H9 (cell line): ENCODE measurements at regions not wholly inside any gene's neighbourhood (a gene's known extent, or its start where the extent isn't known, plus 50 kb on each side); places are given as distances from the start of the nearest gene placed in this dataset.

ENCODE experiments used
- DNase-seq: peaks from one replicate; pipeline ENCODE4 v3.0.0-alpha.2; 2017
- H2AFZ ChIP-seq: one replicate; pipeline ENCODE4 v1.6.1; 2013; ENCODE audit warnings: mild to moderate bottlenecking, low read length, control low read depth, moderate library complexity
- H2AK5ac ChIP-seq: 2 replicates; pipeline ENCODE4 v1.6.1; 2013; ENCODE audit warnings: low read length, control low read depth, mixed read lengths; ENCODE audit not compliant: insufficient read length
- H2BK120ac ChIP-seq: one replicate; pipeline ENCODE4 v1.6.1; 2013; ENCODE audit warnings: low read depth, mild to moderate bottlenecking, low read length, control low read depth, inconsistent platforms; ENCODE audit not compliant: poor library complexity, severe bottlenecking
- H2BK12ac ChIP-seq: 2 replicates; pipeline ENCODE4 v1.6.1; 2013; ENCODE audit warnings: low read length, control low read depth, mixed read lengths, low read depth; ENCODE audit not compliant: insufficient read length
- H2BK15ac ChIP-seq: 2 replicates; pipeline ENCODE4 v1.6.1; 2013; ENCODE audit warnings: low read depth, low read length, control low read depth
- H2BK20ac ChIP-seq: one replicate; pipeline ENCODE4 v1.6.1; 2013; ENCODE audit warnings: low read depth, mild to moderate bottlenecking, low read length, control low read depth, inconsistent platforms; ENCODE audit not compliant: poor library complexity, severe bottlenecking
- H2BK5ac ChIP-seq: 2 replicates; pipeline ENCODE4 v1.6.1; 2013; ENCODE audit warnings: low read length, control low read depth, mixed read lengths; ENCODE audit not compliant: insufficient read length
- H3K14ac ChIP-seq: 2 replicates; pipeline ENCODE4 v1.6.1; 2013; ENCODE audit warnings: low read length, control low read depth; ENCODE audit not compliant: insufficient read depth
- H3K18ac ChIP-seq: 2 replicates; pipeline ENCODE4 v1.6.1; 2013; ENCODE audit warnings: low read depth, mild to moderate bottlenecking, mixed read lengths, low read length, control low read depth; ENCODE audit not compliant: insufficient read length
- H3K23ac ChIP-seq: 2 replicates; pipeline ENCODE4 v1.6.1; 2013; ENCODE audit warnings: low read length, control low read depth, mixed read lengths, low read depth; ENCODE audit not compliant: insufficient read length
- H3K23me2 ChIP-seq: 2 replicates; pipeline ENCODE4 v1.6.1; 2013; ENCODE audit warnings: low read depth, mild to moderate bottlenecking, mixed read lengths, low read length, control low read depth; ENCODE audit not compliant: insufficient read length, poor library complexity, severe bottlenecking
- H3K27ac ChIP-seq: 2 replicates; pipeline ENCODE4 v1.5.1; 2013; ENCODE audit warnings: low read length, control low read depth, mixed read lengths, low read depth; ENCODE audit not compliant: insufficient read length
- H3K27me3 ChIP-seq: 2 replicates; pipeline ENCODE4 v1.6.1; 2013; ENCODE audit warnings: low read length, control low read depth, inconsistent platforms; ENCODE audit not compliant: insufficient read depth
- H3K4ac ChIP-seq: 2 replicates; pipeline ENCODE4 v1.6.1; 2013; ENCODE audit warnings: low read depth, mild to moderate bottlenecking, control low read depth, inconsistent platforms, low read length, moderate library complexity
- H3K4me1 ChIP-seq: 2 replicates; pipeline ENCODE4 v1.6.1; 2013; ENCODE audit warnings: low read length, control low read depth, inconsistent platforms; ENCODE audit not compliant: insufficient read depth
- H3K4me2 ChIP-seq: 2 replicates; pipeline ENCODE4 v1.6.1; 2013; ENCODE audit warnings: low read length, control low read depth, mixed read lengths; ENCODE audit not compliant: insufficient read length, insufficient read depth
- H3K56ac ChIP-seq: 2 replicates; pipeline ENCODE4 v1.6.1; 2013; ENCODE audit warnings: low read depth, mild to moderate bottlenecking, mixed read lengths, low read length, control low read depth; ENCODE audit not compliant: insufficient read length
- H3K79me1 ChIP-seq: 2 replicates; pipeline ENCODE4 v1.6.1; 2013; ENCODE audit warnings: low read depth, mild to moderate bottlenecking, moderate library complexity, low read length, control low read depth, inconsistent platforms; ENCODE audit not compliant: insufficient read depth, poor library complexity, severe bottlenecking
- H3K79me2 ChIP-seq: 2 replicates; pipeline ENCODE4 v1.6.1; 2013; ENCODE audit warnings: low read length, control low read depth, inconsistent platforms; ENCODE audit not compliant: insufficient read depth
- H3K9ac ChIP-seq: 2 replicates; pipeline ENCODE4 v1.6.1; 2013; ENCODE audit warnings: low read length, control low read depth, mixed read lengths; ENCODE audit not compliant: insufficient read length; ENCODE audit errors: extremely low read depth
- H3K9me3 ChIP-seq: one replicate; pipeline ENCODE4 v1.6.1; 2013; ENCODE audit warnings: low read depth, low read length, inconsistent platforms; ENCODE audit not compliant: control insufficient read depth
- H3T11ph ChIP-seq: one replicate; pipeline ENCODE4 v1.6.1; 2013; ENCODE audit warnings: mild to moderate bottlenecking, low read length, control low read depth, inconsistent platforms
- H4K20me1 ChIP-seq: one replicate; pipeline ENCODE4 v1.6.1; 2013; ENCODE audit not compliant: control insufficient read depth, insufficient read length, insufficient read depth
- H4K5ac ChIP-seq: 2 replicates; pipeline ENCODE4 v1.6.1; 2013; ENCODE audit warnings: low read depth, mild to moderate bottlenecking, mixed read lengths, low read length, control low read depth; ENCODE audit not compliant: insufficient read length
- H4K8ac ChIP-seq: replicated peaks from 2 replicates; pipeline ENCODE4 v1.6.1; 2013; ENCODE audit warnings: low read length, control low read depth, mixed read lengths, low read depth; ENCODE audit not compliant: insufficient read length
- H4K91ac ChIP-seq: 2 replicates; pipeline ENCODE4 v1.6.1; 2013; ENCODE audit warnings: low read depth, mild to moderate bottlenecking, moderate library complexity, mixed read lengths, low read length, control low read depth; ENCODE audit not compliant: insufficient read length
- H3K27ac Mint-ChIP-seq, 3 experiments: 2 replicates in 2 of 3; 3 replicates in 1 of 3; pipeline ENCODE4 v1.8.0; 2020 to 2021; ENCODE audit warnings: mixed read lengths in 3 of 3, mild to moderate bottlenecking in 1 of 3, moderate library complexity in 1 of 3
- H3K27me3 Mint-ChIP-seq: 2 replicates; pipeline ENCODE4 v1.8.0; 2021; ENCODE audit warnings: low read depth, mild to moderate bottlenecking, moderate library complexity, mixed read lengths
- H3K36me3 Mint-ChIP-seq, 3 experiments: 2 replicates in 2 of 3; 3 replicates in 1 of 3; pipeline ENCODE4 v1.8.0; 2020 to 2021; ENCODE audit warnings: low read depth in 3 of 3, mixed read lengths in 3 of 3; ENCODE audit not compliant: insufficient read depth in 1 of 3
- H3K4me1 Mint-ChIP-seq, 2 experiments: 2 replicates each; pipeline ENCODE4 v1.8.0; 2020; ENCODE audit warnings: mixed read lengths in 2 of 2
- H3K4me3 Mint-ChIP-seq, 2 experiments: 2 replicates in 1 of 2; 3 replicates in 1 of 2; pipeline ENCODE4 v1.8.0; 2020 to 2021; ENCODE audit warnings: mild to moderate bottlenecking in 2 of 2, mixed read lengths in 2 of 2, moderate library complexity in 1 of 2
- H3K9me3 Mint-ChIP-seq, 2 experiments: 2 replicates in 1 of 2; 3 replicates in 1 of 2; pipeline ENCODE4 v1.8.0; 2020; ENCODE audit warnings: mild to moderate bottlenecking in 2 of 2, mixed read lengths in 2 of 2, moderate library complexity in 1 of 2
- WGBS: extraction: QIAGEN DNeasy Blood & Tissue Kit; methylation state at CpG from one replicate; pipeline ENCODE4 v1.1.7; 2013; ENCODE audit warnings: missing lambda C conversion rate, low lambda C conversion rate, mixed read lengths; ENCODE audit not compliant: insufficient read length; ENCODE audit errors: extremely low coverage; 5-methylcytosine and 5-hydroxymethylcytosine counted together
- TF ChIP-seq, protein P1 (sequence below): fragments of 200-600 bp; sonication (generic); conservative IDR thresholded peaks from 3 replicates; pipeline ENCODE4 v1.8.0; 2021; ENCODE audit warnings: antibody characterized with exemption, mild to moderate bottlenecking

DNA sequence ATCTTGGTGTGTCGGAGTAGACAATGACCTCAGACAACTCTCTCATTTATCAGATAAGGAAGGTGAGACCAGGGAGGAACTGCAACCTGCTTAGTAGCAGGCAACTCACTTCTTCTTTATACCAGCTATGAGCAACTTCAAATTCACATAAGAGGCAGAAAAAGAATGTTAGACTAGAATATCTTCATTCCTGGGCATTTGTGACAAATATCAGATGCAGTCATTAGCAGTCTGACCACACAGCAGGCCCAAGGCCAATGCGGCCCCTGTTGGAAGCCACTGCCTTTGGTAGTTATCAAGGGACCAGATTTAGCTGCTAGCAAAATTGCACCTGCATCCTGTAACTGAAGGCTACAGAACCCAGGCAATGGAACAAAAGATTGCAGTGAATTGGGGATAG is 219.2 kb upstream of the RASGEF1B start:
- Histone ChIP-seq H3K4me1 (no peaks in the 10 kb centered on the region), H3K27ac (no peak overlapping the region), H3K79me1 (no peaks in the 10 kb centered on the region), H3K79me2 (no peaks in the 10 kb centered on the region), H3K9ac (no peak overlapping the region), H2BK120ac (no peak overlapping the region), H4K20me1 (no peaks in the 10 kb centered on the region), H2BK15ac (no peak overlapping the region), H3K4me2 (no peak overlapping the region), H2BK5ac (no peak overlapping the region), H2AK5ac (no peak overlapping the region), H3K9me3 (no peaks in the 10 kb centered on the region), H2BK12ac (no peak overlapping the region), H3K4ac (no peak overlapping the region), H4K5ac (no peak overlapping the region), H2AFZ (no peak overlapping the region), H4K91ac (no peak overlapping the region), H3K27me3 (no peaks in the 10 kb centered on the region), H3K18ac (no peak overlapping the region), H3K14ac (no peak overlapping the region), H3K23ac (no peak overlapping the region), H3T11ph (no peak overlapping the region), H3K56ac (no peak overlapping the region), H4K8ac (no peak overlapping the region), H3K23me2 (no peaks in the 10 kb centered on the region), H2BK20ac (no peak overlapping the region)
- Mint-ChIP-seq H3K27me3 (no peaks in the 10 kb centered on the region), H3K4me3 (no peak overlapping the region), H3K27ac (no peak overlapping the region), H3K9me3 (no peaks in the 10 kb centered on the region; a peak in 1 of 5 replicates), H3K4me1 (peaks cover 3 to 7% of the 10 kb centered on the region in 2 experiments), H3K36me3 (peaks cover 0 to 4% (median 4%) of the 10 kb centered on the region in 3 experiments; a peak in 3 of 7 replicates)
- TF ChIP-seq, protein P1, sequence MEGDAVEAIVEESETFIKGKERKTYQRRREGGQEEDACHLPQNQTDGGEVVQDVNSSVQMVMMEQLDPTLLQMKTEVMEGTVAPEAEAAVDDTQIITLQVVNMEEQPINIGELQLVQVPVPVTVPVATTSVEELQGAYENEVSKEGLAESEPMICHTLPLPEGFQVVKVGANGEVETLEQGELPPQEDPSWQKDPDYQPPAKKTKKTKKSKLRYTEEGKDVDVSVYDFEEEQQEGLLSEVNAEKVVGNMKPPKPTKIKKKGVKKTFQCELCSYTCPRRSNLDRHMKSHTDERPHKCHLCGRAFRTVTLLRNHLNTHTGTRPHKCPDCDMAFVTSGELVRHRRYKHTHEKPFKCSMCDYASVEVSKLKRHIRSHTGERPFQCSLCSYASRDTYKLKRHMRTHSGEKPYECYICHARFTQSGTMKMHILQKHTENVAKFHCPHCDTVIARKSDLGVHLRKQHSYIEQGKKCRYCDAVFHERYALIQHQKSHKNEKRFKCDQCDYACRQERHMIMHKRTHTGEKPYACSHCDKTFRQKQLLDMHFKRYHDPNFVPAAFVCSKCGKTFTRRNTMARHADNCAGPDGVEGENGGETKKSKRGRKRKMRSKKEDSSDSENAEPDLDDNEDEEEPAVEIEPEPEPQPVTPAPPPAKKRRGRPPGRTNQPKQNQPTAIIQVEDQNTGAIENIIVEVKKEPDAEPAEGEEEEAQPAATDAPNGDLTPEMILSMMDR: no peak
- DNase-seq: no peak
- WGBS: no CpG with 5 or more reads among the region's 2 CpGs
